GM12878 (cell line): ENCODE measurements at regions not wholly inside any gene's neighbourhood (a gene's known extent, or its start where the extent isn't known, plus 50 kb on each side); places are given as distances from the start of the nearest gene placed in this dataset.
"Not testable (repeated sequence)": the region's sequence is repeated elsewhere in the genome, so short reads cannot be mapped to it uniquely, and the experiment has no call there.

Experiments
- ATAC-seq: fragments of 200-7000 bp; cut with Tn5 transposase; 3 replicates; pipeline ENCODE4 v1.9.1; 2020; ENCODE audit warnings: mild to moderate bottlenecking, moderate library complexity
- BruUV-seq: library from RNA; stranded (reverse); fragments of 400-500 nt; replicated peaks from 2 replicates; lab custom pipeline; 2021; lab: Mats Ljungman, UMichigan
- CTCF ChIA-PET: fragments of 300-600 bp; sonication (Branson Sonifier 250); formaldehyde crosslinking; extraction: SDS; loops from one replicate; lab custom pipeline; 2021; ENCODE audit warnings: inconsistent platforms; lab: Yijun Ruan, JAX
- POLR2A ChIA-PET: fragments of 350-600 bp; formaldehyde crosslinking; extraction: SDS; loops from one replicate; lab custom pipeline; 2021; ENCODE audit warnings: inconsistent platforms; lab: Charles Lee
- RAD21 ChIA-PET: fragments of 300-600 bp; sonication (Branson Sonifier 250); formaldehyde crosslinking; loops from one replicate; lab custom pipeline; 2023; ENCODE audit warnings: antibody characterized with exemption; ENCODE audit not compliant: unreplicated experiment; lab: Charles Lee
- SMC1A ChIA-PET: fragments of 300-600 bp; sonication (Branson Sonifier 250); formaldehyde crosslinking; loops from one replicate; lab custom pipeline; 2023; ENCODE audit not compliant: unreplicated experiment, uncharacterized antibody; lab: Charles Lee
- DNase-seq: peaks from one replicate; pipeline ENCODE4 v3.0.0-alpha.2; 2011; ENCODE audit warnings: low read depth, low spot score
- FAIRE-seq: peaks from 3 replicates; lab custom pipeline; 2011; peaks lifted over from hg19 to GRCh38; lab: Jason Lieb, UNC
- H2AFZ ChIP-seq: 2 replicates; pipeline ENCODE4 v1.6.0; 2011; ENCODE audit warnings: low read depth, low read length, control low read depth; ENCODE audit not compliant: control insufficient read depth
- H3K27ac ChIP-seq: 2 replicates; pipeline ENCODE4 v1.5.1; 2011; ENCODE audit warnings: control low read depth; ENCODE audit not compliant: control insufficient read depth, insufficient read depth
- H3K27me3 ChIP-seq, 2 experiments: replicated peaks in 1 of 2; 2 replicates each; pipeline versions ENCODE4 v1.6.0 to v1.6.1; 2011; ENCODE audit warnings: low read length in 1 of 2; ENCODE audit not compliant: control insufficient read depth in 2 of 2, insufficient read depth in 2 of 2
- H3K36me3 ChIP-seq, 2 experiments: 2 replicates each; pipeline ENCODE4 v1.5.1; 2011; ENCODE audit warnings: low read length in 1 of 2; ENCODE audit not compliant: control insufficient read depth in 2 of 2, insufficient read depth in 2 of 2
- H3K4me1 ChIP-seq: 2 replicates; pipeline ENCODE4 v1.6.1; 2011; ENCODE audit warnings: mild to moderate bottlenecking, low read length, moderate library complexity, mixed read lengths; ENCODE audit not compliant: control insufficient read depth, insufficient read depth
- H3K4me2 ChIP-seq: 2 replicates; pipeline ENCODE4 v1.6.0; 2011; ENCODE audit warnings: control low read depth; ENCODE audit not compliant: control insufficient read depth, insufficient read depth
- H3K4me3 ChIP-seq: fragments of 200-600 bp; sonication (generic); 2 replicates; pipeline ENCODE4 v1.5.1; 2016
- H3K79me2 ChIP-seq: 2 replicates; pipeline ENCODE4 v1.6.0; 2011; ENCODE audit warnings: low read length; ENCODE audit not compliant: control insufficient read depth, insufficient read depth
- H3K9ac ChIP-seq: 2 replicates; pipeline ENCODE4 v1.8.0; 2011; ENCODE audit warnings: low read length, control low read depth, mixed read lengths; ENCODE audit not compliant: control insufficient read depth, insufficient read depth
- H3K9me3 ChIP-seq: replicated peaks from 3 replicates; pipeline ENCODE4 v1.5.1; 2011; ENCODE audit warnings: mild to moderate bottlenecking, low read length; ENCODE audit not compliant: control insufficient read depth, insufficient read depth
- H4K20me1 ChIP-seq: 2 replicates; pipeline ENCODE4 v1.6.0; 2011; ENCODE audit not compliant: control insufficient read depth, insufficient read depth
- BCL3 ChIP-seq: IDR thresholded peaks from 2 replicates; pipeline ENCODE4 v1.6.1; 2011; ENCODE audit warnings: borderline replicate concordance, low read depth, mild to moderate bottlenecking, moderate library complexity, low read length; ENCODE audit not compliant: insufficient read depth, poor library complexity, severe bottlenecking
- JUNB ChIP-seq: IDR thresholded peaks from 2 replicates; pipeline ENCODE4 v1.6.1; 2016; ENCODE audit warnings: antibody characterized with exemption, mild to moderate bottlenecking
- JUND ChIP-seq: IDR thresholded peaks from 2 replicates; pipeline ENCODE4 v1.6.1; 2012; ENCODE audit warnings: low read depth, mild to moderate bottlenecking, low read length, improper control_type of control experiment, moderate library complexity
- MEF2A ChIP-seq: IDR thresholded peaks from 2 replicates; pipeline ENCODE4 v1.6.1; 2011; ENCODE audit warnings: low read depth, mild to moderate bottlenecking, low read length, moderate library complexity; ENCODE audit not compliant: insufficient read depth
- NFYA ChIP-seq: IDR thresholded peaks from 2 replicates; pipeline ENCODE4 v1.6.1; 2011; ENCODE audit warnings: low read depth, mild to moderate bottlenecking, low read length, improper control_type of control experiment, borderline replicate concordance
- NFYB ChIP-seq: IDR thresholded peaks from 2 replicates; pipeline ENCODE4 v1.6.1; 2011; ENCODE audit warnings: low read depth, mild to moderate bottlenecking, low read length, improper control_type of control experiment, moderate library complexity; ENCODE audit not compliant: insufficient read depth
- SPI1 ChIP-seq: IDR thresholded peaks from 2 replicates; pipeline ENCODE4 v1.6.1; 2011; ENCODE audit warnings: low read depth, mild to moderate bottlenecking, low read length, moderate library complexity, borderline replicate concordance; ENCODE audit not compliant: insufficient read depth
- WGBS: methylation state at CpG from one replicate; pipeline ENCODE4 v1.1.6; 2016; ENCODE audit warnings: low lambda C conversion rate; ENCODE audit not compliant: insufficient replicate concordance, insufficient coverage; ENCODE audit errors: missing lambda C conversion rate; 5-methylcytosine and 5-hydroxymethylcytosine counted together
- in situ Hi-C: fragments of 300-500 bp; cut with MboI; formaldehyde crosslinking; loops from 9 replicates; pipeline ENCODE4 v1.14.3; 2018; ENCODE audit warnings: mixed read lengths
- intact Hi-C: fragments of 100-400 bp; cut with micrococcal nuclease; formaldehyde crosslinking; loops from one replicate; pipeline ENCODE4 v1.14.2; 2022; ENCODE audit not compliant: unreplicated experiment

GRCh38 chr5:127176769-127177168, 103.5 kb upstream of the C5orf63 start (continued):
- TF ChIP-seq SPI1 (no peak), MEF2A (no peak), NFYA (no peak), JUND (no peak), BCL3 (no peak), JUNB (no peak)
- TF ChIP-seq, all 136 proteins: peak for 0

GRCh38 chr5:127182631-127183030, 108.0 kb upstream of the MEGF10 start:
- H3K27me3 ChIP-seq, H2AFZ ChIP-seq, H4K20me1 ChIP-seq, H3K36me3 ChIP-seq, intact Hi-C loops, in situ Hi-C loops, H3K9me3 ChIP-seq, H3K27ac ChIP-seq, H3K4me1 ChIP-seq, FAIRE-seq, CTCF ChIA-PET, ATAC-seq, BruUV-seq, H3K9ac ChIP-seq, H3K4me2 ChIP-seq, RAD21 ChIA-PET, POLR2A ChIA-PET, H3K79me2 ChIP-seq, H3K4me3 ChIP-seq, DNase-seq: not testable (repeated sequence)
- WGBS = 50% methylated on average over 8 of the region's 8 CpGs
- TF ChIP-seq NFYB = peak; percentile 44; the same call in 1 of the 2 replicates
- SMC1A ChIA-PET = interaction anchor here (1.3 kb wide), 1 partner anchor 22 kb away, joined by 3 read pairs; no protein-coding TSS in a partner anchor
